OCI-LY3 (cell line): ENCODE measurements at regions not wholly inside any gene's neighbourhood (a gene's known extent, or its start where the extent isn't known, plus 50 kb on each side); places are given as distances from the start of the nearest gene placed in this dataset.

Experiments used
- CTCF ChIP-seq: fragments of 200-600, 300-600 bp; sonication (generic); IDR thresholded peaks from 2 replicates; pipeline ENCODE4 v1.5.1; 2014; ENCODE audit warnings: antibody characterized with exemption, low read length, low read depth
- EZH2phosphoT487 ChIP-seq: fragments of 200-600 bp; shearing (Covaris generic); IDR thresholded peaks from 2 replicates; pipeline ENCODE4 v1.6.1; 2018; ENCODE audit warnings: antibody characterized with exemption, mixed run types, low read depth

GRCh38 chr11:106565326-106565725 lies 452.9 kb downstream of the GUCY1A2 start:
- TF ChIP-seq CTCF, result no peak
- no peak for TF ChIP-seq EZH2phosphoT487
